ENCODE measurements at regions not wholly inside any gene's neighbourhood (a gene's known extent, or its start where the extent isn't known, plus 50 kb on each side); places are given as distances from the start of the nearest gene placed in this dataset.

DNA sequence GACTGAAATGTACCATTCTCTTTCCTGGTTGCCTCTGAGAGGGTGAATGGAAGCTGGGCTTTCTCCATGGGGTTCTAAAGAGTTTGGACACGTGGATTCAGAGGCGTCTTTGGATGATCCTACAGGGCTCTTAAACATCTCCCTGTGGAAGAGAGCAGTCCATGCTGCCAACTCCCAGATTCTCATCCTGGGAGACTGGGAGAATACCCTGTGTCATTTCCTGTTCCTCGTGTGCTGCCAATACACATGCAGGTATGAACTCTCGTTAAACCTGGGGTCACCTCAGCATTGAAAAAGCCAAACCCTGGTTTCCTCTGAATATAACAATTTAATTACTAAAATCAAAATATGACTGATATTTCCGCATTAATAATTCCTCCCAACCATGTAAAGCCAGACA lies 73.3 kb upstream of the NT5C1B start:
- H3K27me3 ChIP-seq: no peaks in the 10 kb centered on the region
- intact Hi-C loops (cut with DNase I): no loop called here
- no peak overlapping the region for H3K27ac ChIP-seq
- H3K4me1 ChIP-seq: no peaks in the 10 kb centered on the region
- no peaks in the 10 kb centered on the region for H3K36me3 ChIP-seq
- no peak for DNase-seq (ENCODE audit: extremely low spot score in 2 of 2)
- H3K9me3 ChIP-seq: no peaks in the 10 kb centered on the region
- H3K4me3 ChIP-seq: no peak overlapping the region
- TF ChIP-seq, protein P1, sequence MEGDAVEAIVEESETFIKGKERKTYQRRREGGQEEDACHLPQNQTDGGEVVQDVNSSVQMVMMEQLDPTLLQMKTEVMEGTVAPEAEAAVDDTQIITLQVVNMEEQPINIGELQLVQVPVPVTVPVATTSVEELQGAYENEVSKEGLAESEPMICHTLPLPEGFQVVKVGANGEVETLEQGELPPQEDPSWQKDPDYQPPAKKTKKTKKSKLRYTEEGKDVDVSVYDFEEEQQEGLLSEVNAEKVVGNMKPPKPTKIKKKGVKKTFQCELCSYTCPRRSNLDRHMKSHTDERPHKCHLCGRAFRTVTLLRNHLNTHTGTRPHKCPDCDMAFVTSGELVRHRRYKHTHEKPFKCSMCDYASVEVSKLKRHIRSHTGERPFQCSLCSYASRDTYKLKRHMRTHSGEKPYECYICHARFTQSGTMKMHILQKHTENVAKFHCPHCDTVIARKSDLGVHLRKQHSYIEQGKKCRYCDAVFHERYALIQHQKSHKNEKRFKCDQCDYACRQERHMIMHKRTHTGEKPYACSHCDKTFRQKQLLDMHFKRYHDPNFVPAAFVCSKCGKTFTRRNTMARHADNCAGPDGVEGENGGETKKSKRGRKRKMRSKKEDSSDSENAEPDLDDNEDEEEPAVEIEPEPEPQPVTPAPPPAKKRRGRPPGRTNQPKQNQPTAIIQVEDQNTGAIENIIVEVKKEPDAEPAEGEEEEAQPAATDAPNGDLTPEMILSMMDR (IDR thresholded peaks at IDR 0.05): no peak
- no peak for TF ChIP-seq POLR2A (IDR thresholded peaks at IDR 0.05)
- no peak for TF ChIP-seq POLR2AphosphoS5 (IDR thresholded peaks at IDR 0.05; ENCODE audit: insufficient read depth in 1 of 2, low read depth in 1 of 2)

DNA sequence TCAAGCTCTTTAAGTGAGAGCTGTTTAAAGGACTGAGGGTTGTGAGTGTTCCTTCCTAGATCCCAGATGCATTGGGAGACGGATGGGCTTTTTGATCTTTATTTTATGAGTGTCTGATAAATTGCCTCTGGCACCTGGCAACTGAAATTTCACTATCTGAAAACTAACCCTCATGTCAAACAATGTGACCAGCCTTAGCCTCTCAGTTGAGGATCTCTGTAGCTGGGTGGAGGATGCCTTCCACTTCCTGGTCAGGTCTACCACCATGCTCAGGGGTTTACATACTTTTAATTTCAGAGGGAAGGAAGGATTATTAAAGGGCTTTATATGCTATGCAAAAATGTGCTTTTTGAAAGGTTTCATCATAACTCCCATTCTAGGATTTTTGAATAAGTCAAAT lies 70.5 kb upstream of the NT5C1B start:
- TF ChIP-seq POLR2A (IDR thresholded peaks at IDR 0.05) (no peak), POLR2AphosphoS5 (IDR thresholded peaks at IDR 0.05; ENCODE audit: insufficient read depth in 1 of 2, low read depth in 1 of 2) (no peak)
- TF ChIP-seq, protein P1 (IDR thresholded peaks at IDR 0.05): no peak
- Histone ChIP-seq H3K4me3 (no peak overlapping the region), H3K27me3 (no peaks in the 10 kb centered on the region), H3K27ac (no peak overlapping the region), H3K36me3 (no peaks in the 10 kb centered on the region), H3K9me3 (no peaks in the 10 kb centered on the region), H3K4me1 (no peaks in the 10 kb centered on the region)
- intact Hi-C loops (cut with DNase I): no loop called here
- DNase-seq (ENCODE audit: extremely low spot score in 2 of 2): no peak

DNA sequence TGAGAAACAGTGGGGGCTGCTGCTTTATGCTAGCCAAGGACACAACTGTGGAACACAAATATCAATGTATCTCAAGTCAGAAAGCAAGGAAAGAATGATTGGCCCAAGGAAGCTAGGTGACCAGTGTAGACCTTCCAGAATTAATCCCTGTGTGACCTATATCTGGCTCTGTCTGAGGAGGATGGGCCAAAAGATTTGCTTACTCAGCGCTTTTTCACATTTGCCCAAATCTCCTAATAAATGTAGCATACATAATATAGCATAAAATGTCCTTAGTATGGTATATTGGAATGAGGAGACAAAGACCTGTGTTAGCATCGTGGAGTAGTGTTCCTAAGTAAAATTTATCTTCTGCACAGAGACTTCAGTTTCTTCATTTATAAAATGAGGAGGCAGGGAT lies 66.7 kb upstream of the NT5C1B start:
- no peak overlapping the region for H3K27ac ChIP-seq
- H3K9me3 ChIP-seq: no peaks in the 10 kb centered on the region
- H3K27me3 ChIP-seq: no peaks in the 10 kb centered on the region
- intact Hi-C loops (cut with DNase I): no loop called here
- H3K36me3 ChIP-seq: no peaks in the 10 kb centered on the region
- DNase-seq (ENCODE audit: extremely low spot score in 2 of 2): no peak
- TF ChIP-seq, protein P1 (IDR thresholded peaks at IDR 0.05): no peak
- TF ChIP-seq POLR2A (IDR thresholded peaks at IDR 0.05) (no peak), POLR2AphosphoS5 (IDR thresholded peaks at IDR 0.05; ENCODE audit: insufficient read depth in 1 of 2, low read depth in 1 of 2) (no peak)
- H3K4me1 ChIP-seq: no peaks in the 10 kb centered on the region
- H3K4me3 ChIP-seq: no peak overlapping the region

DNA sequence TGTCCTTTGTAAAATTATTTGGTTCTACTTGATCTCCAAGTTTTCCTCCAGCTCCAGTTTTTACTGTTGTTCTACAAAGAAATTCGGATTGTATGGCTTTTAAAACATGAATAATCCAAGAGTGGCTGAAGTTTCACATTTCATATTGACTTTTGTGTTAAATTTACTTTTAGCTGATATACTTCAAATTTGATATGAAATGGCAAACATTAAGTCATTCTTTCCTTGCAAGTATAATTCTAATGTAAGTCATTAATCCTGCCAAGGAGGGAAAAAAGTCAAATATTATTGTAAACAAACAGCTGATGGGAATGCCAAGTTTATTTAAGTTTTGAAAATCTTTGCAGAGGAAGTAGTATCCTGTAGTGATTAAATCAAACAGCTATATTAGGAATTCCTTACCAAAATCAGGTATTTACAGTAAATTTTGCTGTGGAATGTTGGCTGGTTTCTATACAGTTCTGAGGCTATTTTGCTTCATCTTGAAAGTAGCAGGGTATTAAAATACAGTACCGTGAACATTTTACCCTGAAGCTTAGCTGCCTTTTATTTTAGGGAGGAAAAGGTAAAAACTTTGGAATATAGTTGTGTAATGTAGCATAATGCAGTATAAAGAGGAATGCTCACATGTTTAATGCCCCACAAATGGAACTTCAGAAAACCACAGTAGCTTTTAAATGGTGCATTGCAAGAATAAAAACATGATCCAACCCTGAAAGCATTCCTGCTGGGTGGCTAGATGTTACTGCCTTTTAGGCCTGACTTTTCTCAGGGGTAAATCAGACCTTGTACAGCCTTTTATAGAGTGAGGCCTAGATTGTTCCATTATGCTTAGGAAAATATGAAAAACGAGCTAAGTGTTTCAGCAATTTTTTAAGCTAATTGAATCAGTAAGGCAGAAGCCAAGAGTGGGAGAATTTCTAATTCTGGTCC lies 62.7 kb upstream of the NT5C1B start:
- Histone ChIP-seq H3K4me1 (no peaks in the 10 kb centered on the region), H3K4me3 (no peak overlapping the region), H3K9me3 (no peaks in the 10 kb centered on the region), H3K27me3 (no peaks in the 10 kb centered on the region), H3K27ac (no peak overlapping the region), H3K36me3 (no peaks in the 10 kb centered on the region)
- no peak for DNase-seq (ENCODE audit: extremely low spot score in 2 of 2)
- intact Hi-C loops (cut with DNase I): no loop called here
- TF ChIP-seq POLR2A (IDR thresholded peaks at IDR 0.05): no peak
- TF ChIP-seq, protein P1 (IDR thresholded peaks at IDR 0.05): no peak
- TF ChIP-seq POLR2AphosphoS5 (IDR thresholded peaks at IDR 0.05; ENCODE audit: insufficient read depth in 1 of 2, low read depth in 1 of 2): no peak

- Histone ChIP-seq H3K4me1 (no peaks in the 10 kb centered on the region), H3K9me3 (no peaks in the 10 kb centered on the region), H3K27ac (no peak overlapping the region), H3K27me3 (no peaks in the 10 kb centered on the region), H3K36me3 (no peaks in the 10 kb centered on the region), H3K4me3 (no peak overlapping the region)
- intact Hi-C loops (cut with DNase I): no loop called here
- no peak for DNase-seq (ENCODE audit: extremely low spot score in 2 of 2)
- no peak for TF ChIP-seq POLR2A (IDR thresholded peaks at IDR 0.05)
- TF ChIP-seq, protein P1 (IDR thresholded peaks at IDR 0.05): no peak
- TF ChIP-seq POLR2AphosphoS5 (IDR thresholded peaks at IDR 0.05; ENCODE audit: insufficient read depth in 1 of 2, low read depth in 1 of 2): no peak
Observed at GRCh38 chr2:18650221-18650620, 60.9 kb upstream of the NT5C1B start.

Data from vagina (tissue), 2 donors.